Left ventricle myocardium inferior (tissue), 1 donor: ENCODE measurements at regions not wholly inside any gene's neighbourhood (a gene's known extent, or its start where the extent isn't known, plus 50 kb on each side); places are given as distances from the start of the nearest gene placed in this dataset.

Experiments used
- DNase-seq: peaks from one replicate; pipeline ENCODE4 v3.0.0-alpha.2; 2020
- H3K27ac ChIP-seq: fragments of 200-600 bp; replicated peaks from 2 replicates; pipeline ENCODE4 v1.8.0; 2021
- H3K27me3 ChIP-seq: fragments of 200-600 bp; 2 replicates; pipeline ENCODE4 v1.8.0; 2021; ENCODE audit warnings: low read depth
- H3K36me3 ChIP-seq: fragments of 200-600 bp; 2 replicates; pipeline ENCODE4 v1.8.0; 2021
- H3K4me1 ChIP-seq: fragments of 200-600 bp; 2 replicates; pipeline ENCODE4 v1.8.0; 2021
- H3K4me3 ChIP-seq: fragments of 200-600 bp; 2 replicates; pipeline ENCODE4 v1.8.0; 2021; ENCODE audit warnings: mild to moderate bottlenecking, moderate library complexity
- H3K9me3 ChIP-seq: fragments of 200-600 bp; replicated peaks from 2 replicates; pipeline ENCODE4 v1.8.0; 2021
- CTCF ChIP-seq: fragments of 200-600 bp; IDR thresholded peaks from 2 replicates; pipeline ENCODE4 v1.8.0; 2021; ENCODE audit warnings: antibody characterized with exemption, mild to moderate bottlenecking, borderline replicate concordance
- intact Hi-C: fragments of 100-400 bp; cut with micrococcal nuclease; formaldehyde crosslinking; loops from one replicate; pipeline ENCODE4 v1.11.0; 2022
- donor health status: DM: no; HTN: yes; CAD: no; lungs with severe emphysema.

- no peaks in the 10 kb centered on the region for H3K4me1 ChIP-seq
- H3K36me3 ChIP-seq, result no peaks in the 10 kb centered on the region
- DNase-seq, result no peak
- H3K9me3 ChIP-seq, result peaks cover 18% of the 10 kb centered on the region
- TF ChIP-seq CTCF, result no peak
- H3K4me3 ChIP-seq, result no peak overlapping the region
- H3K27me3 ChIP-seq, result no peaks in the 10 kb centered on the region
- H3K27ac ChIP-seq, result no peak overlapping the region
- intact Hi-C loops, result no loop called here
These were observed 74.9 kb upstream of the BCAT1 start for GRCh38 chr12:25023808-25024207.

- H3K4me3 ChIP-seq, result no peak overlapping the region
- no peak overlapping the region for H3K27ac ChIP-seq
- DNase-seq, result no peak
- no peaks in the 10 kb centered on the region for H3K4me1 ChIP-seq
- no peaks in the 10 kb centered on the region for H3K36me3 ChIP-seq
- H3K9me3 ChIP-seq, result peaks cover 22% of the 10 kb centered on the region
- TF ChIP-seq CTCF, result no peak
- no peaks in the 10 kb centered on the region for H3K27me3 ChIP-seq
- intact Hi-C loops, result no loop called here
These were observed 71.8 kb upstream of the BCAT1 start for GRCh38 chr12:25020621-25021243.

- no peak for DNase-seq
These were observed 69.2 kb upstream of the BCAT1 start for GRCh38 chr12:25018146-25018545.

GRCh38 chr12:25017336-25017735 lies 68.4 kb upstream of the BCAT1 start:
- Histone ChIP-seq H3K9me3 (peaks cover 22% of the 10 kb centered on the region), H3K36me3 (no peaks in the 10 kb centered on the region), H3K27me3 (no peaks in the 10 kb centered on the region), H3K4me3 (no peak overlapping the region), H3K27ac (no peak overlapping the region), H3K4me1 (no peaks in the 10 kb centered on the region)
- intact Hi-C loops, result no loop called here
- no peak for TF ChIP-seq CTCF
- DNase-seq, result no peak

More at GRCh38 chr12:25018146-25018545, 69.2 kb upstream of the BCAT1 start:
- Histone ChIP-seq H3K27ac (no peak overlapping the region), H3K36me3 (no peaks in the 10 kb centered on the region), H3K4me3 (no peak overlapping the region), H3K9me3 (peaks cover 22% of the 10 kb centered on the region), H3K27me3 (no peaks in the 10 kb centered on the region), H3K4me1 (no peaks in the 10 kb centered on the region)
- intact Hi-C loops, result no loop called here
- no peak for TF ChIP-seq CTCF

GRCh38 chr12:25014961-25015360 lies 66.1 kb upstream of the BCAT1 start:
- intact Hi-C loops, result no loop called here
- H3K9me3 ChIP-seq, result peaks cover 15% of the 10 kb centered on the region
- H3K27me3 ChIP-seq, result no peaks in the 10 kb centered on the region
- H3K36me3 ChIP-seq, result no peaks in the 10 kb centered on the region
- H3K4me3 ChIP-seq, result no peak overlapping the region
- H3K4me1 ChIP-seq, result no peaks in the 10 kb centered on the region
- TF ChIP-seq CTCF, result no peak
- DNase-seq, result no peak
- no peak overlapping the region for H3K27ac ChIP-seq
